ENCODE measurements at regions not wholly inside any gene's neighbourhood (a gene's known extent, or its start where the extent isn't known, plus 50 kb on each side); places are given as distances from the start of the nearest gene placed in this dataset.

GRCh38 chr18:56490942-56491341, 147.4 kb downstream of the TXNL1 start:
- Histone ChIP-seq H3K4me3 (ENCODE audit: low read length) (no peak overlapping the region), H3K27me3 (ENCODE audit: control insufficient read depth, low read length) (peaks cover 2% of the 10 kb centered on the region), H3K4me2 (ENCODE audit: low read length) (no peak overlapping the region), H3F3A (ENCODE audit: control insufficient read depth, insufficient read depth) (no peaks in the 10 kb centered on the region), H3K9me2 (replicated peaks; ENCODE audit: control insufficient read depth, low read length) (no peaks in the 10 kb centered on the region), H4K20me1 (ENCODE audit: control insufficient read depth, insufficient read depth, low read depth, low read length) (no peaks in the 10 kb centered on the region), H3K27ac (ENCODE audit: low read depth, low read length) (no peak overlapping the region), H3K36me3 (ENCODE audit: control insufficient read depth, low read length) (no peaks in the 10 kb centered on the region), H3K79me2 (ENCODE audit: control insufficient read depth, low read length) (no peaks in the 10 kb centered on the region), H3K9me3 (ENCODE audit: control insufficient read depth, insufficient read depth, low read length) (no peaks in the 10 kb centered on the region), H3K4me1 (ENCODE audit: control insufficient read depth, low read length) (no peaks in the 10 kb centered on the region)
- TF ChIP-seq CTCF (IDR thresholded peaks at IDR 0.05; ENCODE audit: low read depth, low read length, poor library complexity, severe bottlenecking) (no peak), EZH2phosphoT487 (IDR thresholded peaks at IDR 0.05; ENCODE audit: borderline replicate concordance, low read length) (no peak)

GRCh38 chr18:56489893-56490292, 148.5 kb downstream of the TXNL1 start:
- Histone ChIP-seq H3K4me2 (ENCODE audit: low read length) (no peak overlapping the region), H3K27me3 (ENCODE audit: control insufficient read depth, low read length) (no peaks in the 10 kb centered on the region; the same call in 1 of the 2 replicates), H3K36me3 (ENCODE audit: control insufficient read depth, low read length) (no peaks in the 10 kb centered on the region), H3K9me2 (replicated peaks; ENCODE audit: control insufficient read depth, low read length) (no peaks in the 10 kb centered on the region), H3K79me2 (ENCODE audit: control insufficient read depth, low read length) (no peaks in the 10 kb centered on the region), H3K9me3 (ENCODE audit: control insufficient read depth, insufficient read depth, low read length) (no peaks in the 10 kb centered on the region), H3K27ac (ENCODE audit: low read depth, low read length) (no peak overlapping the region), H3K4me1 (ENCODE audit: control insufficient read depth, low read length) (no peaks in the 10 kb centered on the region), H4K20me1 (ENCODE audit: control insufficient read depth, insufficient read depth, low read depth, low read length) (no peaks in the 10 kb centered on the region), H3K4me3 (ENCODE audit: low read length) (no peak overlapping the region), H3F3A (ENCODE audit: control insufficient read depth, insufficient read depth) (no peaks in the 10 kb centered on the region)
- TF ChIP-seq CTCF (IDR thresholded peaks at IDR 0.05; ENCODE audit: low read depth, low read length, poor library complexity, severe bottlenecking) (no peak), EZH2phosphoT487 (IDR thresholded peaks at IDR 0.05; ENCODE audit: borderline replicate concordance, low read length) (no peak)

GRCh38 chr18:56488739-56489138, 149.7 kb downstream of the TXNL1 start:
- Histone ChIP-seq H3K4me2 (ENCODE audit: low read length) (no peak overlapping the region), H3K27ac (ENCODE audit: low read depth, low read length) (no peak overlapping the region), H3K79me2 (ENCODE audit: control insufficient read depth, low read length) (no peaks in the 10 kb centered on the region), H3K4me3 (ENCODE audit: low read length) (no peak overlapping the region), H3K36me3 (ENCODE audit: control insufficient read depth, low read length) (no peaks in the 10 kb centered on the region), H4K20me1 (ENCODE audit: control insufficient read depth, insufficient read depth, low read depth, low read length) (no peaks in the 10 kb centered on the region), H3K4me1 (ENCODE audit: control insufficient read depth, low read length) (no peaks in the 10 kb centered on the region), H3K9me2 (replicated peaks; ENCODE audit: control insufficient read depth, low read length) (no peaks in the 10 kb centered on the region), H3K27me3 (ENCODE audit: control insufficient read depth, low read length) (no peaks in the 10 kb centered on the region; the same call in 1 of the 2 replicates), H3F3A (ENCODE audit: control insufficient read depth, insufficient read depth) (no peaks in the 10 kb centered on the region), H3K9me3 (ENCODE audit: control insufficient read depth, insufficient read depth, low read length) (no peaks in the 10 kb centered on the region)
- TF ChIP-seq EZH2phosphoT487 (IDR thresholded peaks at IDR 0.05; ENCODE audit: borderline replicate concordance, low read length) (no peak), CTCF (IDR thresholded peaks at IDR 0.05; ENCODE audit: low read depth, low read length, poor library complexity, severe bottlenecking) (no peak)
